Adrenal gland (tissue), 5 donors: ENCODE measurements at regions not wholly inside any gene's neighbourhood (a gene's known extent, or its start where the extent isn't known, plus 50 kb on each side); places are given as distances from the start of the nearest gene placed in this dataset.

Source experiments
- POLR2A ChIP-seq, 2 donors: fragments of 450-650 bp; IDR thresholded peaks; one replicate each; pipeline ENCODE4 v1.6.1; 2017; ENCODE audit warnings: antibody characterized with exemption in 2 of 2, mild to moderate bottlenecking in 2 of 2, moderate library complexity in 1 of 2
- TF ChIP-seq, protein P1 (sequence below), 6 experiments: fragments of 450-650 bp in 4 of 6; fragments of 200-600 bp in 2 of 6; sonication (generic) in 1 of 6; IDR thresholded peaks; 1 replicate in 5 of 6; 2 replicates in 1 of 6; pipeline versions ENCODE4 v1.5.1 to v1.8.0; 2016 to 2021; ENCODE audit warnings: antibody characterized with exemption in 6 of 6, mild to moderate bottlenecking in 2 of 6, moderate library complexity in 1 of 6
- donor health status: DM: no; HTN: no; CAD: no.

DNA sequence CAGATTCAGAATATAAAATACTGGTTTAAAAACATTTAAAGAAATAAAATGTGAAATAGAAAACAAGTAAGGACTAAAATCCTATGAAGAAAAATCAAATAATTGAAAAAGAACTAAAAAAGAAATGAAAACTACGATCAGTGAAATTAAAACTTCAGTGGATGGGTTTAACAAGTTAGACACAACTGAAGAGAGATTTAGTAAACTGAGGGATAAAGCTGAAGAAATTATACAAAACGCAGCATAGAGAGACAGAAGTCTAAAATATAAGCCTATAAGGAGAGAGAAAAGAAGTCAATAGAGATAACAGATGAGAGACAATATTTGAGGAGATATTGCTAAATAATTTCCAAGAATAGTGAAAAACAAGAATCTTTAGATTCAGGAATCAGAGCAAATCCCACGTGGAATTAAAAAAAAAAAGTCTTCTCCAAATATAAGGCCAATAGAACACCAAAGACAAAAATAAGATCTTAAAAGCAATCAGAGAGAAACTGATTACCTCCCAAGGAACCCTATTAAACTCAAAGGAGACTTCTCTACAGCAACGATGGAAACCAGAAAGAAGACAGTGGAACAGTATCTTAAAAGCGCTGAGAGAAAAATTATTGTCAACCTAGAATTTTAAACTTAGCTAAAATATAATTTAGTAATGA, 59.6 kb upstream of the ABL1 start:
- TF ChIP-seq, protein P1, sequence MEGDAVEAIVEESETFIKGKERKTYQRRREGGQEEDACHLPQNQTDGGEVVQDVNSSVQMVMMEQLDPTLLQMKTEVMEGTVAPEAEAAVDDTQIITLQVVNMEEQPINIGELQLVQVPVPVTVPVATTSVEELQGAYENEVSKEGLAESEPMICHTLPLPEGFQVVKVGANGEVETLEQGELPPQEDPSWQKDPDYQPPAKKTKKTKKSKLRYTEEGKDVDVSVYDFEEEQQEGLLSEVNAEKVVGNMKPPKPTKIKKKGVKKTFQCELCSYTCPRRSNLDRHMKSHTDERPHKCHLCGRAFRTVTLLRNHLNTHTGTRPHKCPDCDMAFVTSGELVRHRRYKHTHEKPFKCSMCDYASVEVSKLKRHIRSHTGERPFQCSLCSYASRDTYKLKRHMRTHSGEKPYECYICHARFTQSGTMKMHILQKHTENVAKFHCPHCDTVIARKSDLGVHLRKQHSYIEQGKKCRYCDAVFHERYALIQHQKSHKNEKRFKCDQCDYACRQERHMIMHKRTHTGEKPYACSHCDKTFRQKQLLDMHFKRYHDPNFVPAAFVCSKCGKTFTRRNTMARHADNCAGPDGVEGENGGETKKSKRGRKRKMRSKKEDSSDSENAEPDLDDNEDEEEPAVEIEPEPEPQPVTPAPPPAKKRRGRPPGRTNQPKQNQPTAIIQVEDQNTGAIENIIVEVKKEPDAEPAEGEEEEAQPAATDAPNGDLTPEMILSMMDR (IDR thresholded peaks at IDR 0.05): no peak
- no peak for TF ChIP-seq POLR2A (IDR thresholded peaks at IDR 0.05)
